ENCODE measurements at regions not wholly inside any gene's neighbourhood (a gene's known extent, or its start where the extent isn't known, plus 50 kb on each side); places are given as distances from the start of the nearest gene placed in this dataset.

- TF ChIP-seq HDAC6 (IDR thresholded peaks at IDR 0.05; ENCODE audit: low read depth, low read length) (no peak), CHD7 (IDR thresholded peaks at IDR 0.05; ENCODE audit: insufficient replicate concordance, low read length) (no peak), YY1 (IDR thresholded peaks at IDR 0.05; ENCODE audit: low read depth, low read length) (no peak), CHD2 (IDR thresholded peaks at IDR 0.05; ENCODE audit: low read length) (no peak), SRF (IDR thresholded peaks at IDR 0.05; ENCODE audit: low read depth, low read length) (no peak), NRF1 (IDR thresholded peaks at IDR 0.05; ENCODE audit: low read depth, low read length) (no peak), POLR2A (IDR thresholded peaks at IDR 0.05; ENCODE audit: control extremely low read depth in 1 of 2, low read depth in 2 of 2, low read length in 2 of 2) (no peak), FOSL1 (IDR thresholded peaks at IDR 0.05; ENCODE audit: insufficient read depth, low read depth, low read length) (no peak), ATF3 (IDR thresholded peaks at IDR 0.05; ENCODE audit: insufficient read depth, low read depth, low read length) (no peak), CBX8 (IDR thresholded peaks at IDR 0.05; ENCODE audit: borderline replicate concordance, low read depth, low read length) (no peak)
Measured at GRCh38 chr6:133688705-133689492, 200.0 kb upstream of the TCF21 start (continued).

Measured in H1 (cell line).